Activated naive CD8-positive, alpha-beta T cell treated with anti-CD3 and anti-CD28 coated beads, Interleukin-2, amount 10 ng/mL, durations not matched to agents 7 days and 5 days (primary cell): ENCODE measurements at regions not wholly inside any gene's neighbourhood (a gene's known extent, or its start where the extent isn't known, plus 50 kb on each side); places are given as distances from the start of the nearest gene placed in this dataset.

Experiments used
- ATAC-seq: fragments of 150-1000 bp; cut with Tn5 transposase; one replicate; pipeline ENCODE4 v1.10.0; 2021; ENCODE audit warnings: low read depth, moderate library complexity
- POLR2A ChIA-PET: fragments of 350-600 bp; sonication (Branson Sonifier 250); formaldehyde crosslinking; loops from one replicate; lab custom pipeline; 2021; ENCODE audit warnings: antibody characterized with exemption; lab: Charles Lee
- DNase-seq: peaks from one replicate; pipeline ENCODE4 v3.0.0; 2021
- H3K27ac Mint-ChIP-seq: one replicate; pipeline ENCODE4 v1.8.0; 2022; ENCODE audit warnings: mild to moderate bottlenecking, mixed read lengths
- H3K27me3 Mint-ChIP-seq: one replicate; pipeline ENCODE4 v1.8.0; 2022; ENCODE audit warnings: mild to moderate bottlenecking, moderate library complexity, mixed read lengths
- H3K36me3 Mint-ChIP-seq: one replicate; pipeline ENCODE4 v1.8.0; 2021; ENCODE audit warnings: mild to moderate bottlenecking, mixed read lengths
- H3K4me1 Mint-ChIP-seq: one replicate; pipeline ENCODE4 v1.8.0; 2021; ENCODE audit warnings: mixed read lengths
- H3K4me3 Mint-ChIP-seq: one replicate; pipeline ENCODE4 v1.8.0; 2022; ENCODE audit warnings: mild to moderate bottlenecking, moderate library complexity, mixed read lengths
- H3K9me3 Mint-ChIP-seq: one replicate; pipeline ENCODE4 v1.8.0; 2021; ENCODE audit warnings: mixed read lengths

- ATAC-seq (no peak), DNase-seq (no peak)
- POLR2A ChIA-PET = no interaction called here
- no peak overlapping the region for H3K27ac Mint-ChIP-seq
- H3K4me3 Mint-ChIP-seq = no peak overlapping the region
- H3K9me3 Mint-ChIP-seq = peaks cover 6% of the 10 kb centered on the region
- no peaks in the 10 kb centered on the region for H3K27me3 Mint-ChIP-seq
- no peaks in the 10 kb centered on the region for H3K4me1 Mint-ChIP-seq
- H3K36me3 Mint-ChIP-seq = no peaks in the 10 kb centered on the region
These were observed 61.7 kb upstream of the TAF11L2 start for GRCh38 chr5:17436350-17436749.

- H3K9me3 Mint-ChIP-seq = peaks cover 7% of the 10 kb centered on the region
- H3K4me1 Mint-ChIP-seq = no peaks in the 10 kb centered on the region
- H3K27me3 Mint-ChIP-seq = no peaks in the 10 kb centered on the region
These were observed 61.2 kb upstream of the TAF11L2 start for GRCh38 chr5:17436761-17437221.

GRCh38 chr5:17438027-17438426 lies 60.0 kb upstream of the TAF11L2 start:
- H3K27ac Mint-ChIP-seq = no peak overlapping the region
- no peaks in the 10 kb centered on the region for H3K27me3 Mint-ChIP-seq
- POLR2A ChIA-PET = no interaction called here
- DNase-seq = no peak
- ATAC-seq = no peak
- no peaks in the 10 kb centered on the region for H3K36me3 Mint-ChIP-seq
- H3K4me3 Mint-ChIP-seq = no peak overlapping the region
- H3K4me1 Mint-ChIP-seq = no peaks in the 10 kb centered on the region
- H3K9me3 Mint-ChIP-seq = peaks cover 8% of the 10 kb centered on the region

More at GRCh38 chr5:17436761-17437221, 61.2 kb upstream of the TAF11L2 start:
- Mint-ChIP-seq H3K27ac (no peak overlapping the region), H3K36me3 (no peaks in the 10 kb centered on the region), H3K4me3 (peak overlapping the region; percentile 28)
- POLR2A ChIA-PET = no interaction called here
- no peak for ATAC-seq
- no peak for DNase-seq

- Mint-ChIP-seq H3K36me3 (no peaks in the 10 kb centered on the region), H3K9me3 (peaks cover 8% of the 10 kb centered on the region), H3K27ac (no peak overlapping the region), H3K4me1 (no peaks in the 10 kb centered on the region), H3K27me3 (no peaks in the 10 kb centered on the region), H3K4me3 (no peak overlapping the region)
- ATAC-seq (no peak), DNase-seq (no peak)
- POLR2A ChIA-PET = no interaction called here
These were observed 58.1 kb upstream of the TAF11L2 start for GRCh38 chr5:17439956-17440355.

GRCh38 chr5:17440766-17441165 lies 57.3 kb upstream of the TAF11L2 start:
- DNase-seq = no peak
- H3K27ac Mint-ChIP-seq = no peak overlapping the region
- no peaks in the 10 kb centered on the region for H3K4me1 Mint-ChIP-seq
- ATAC-seq = no peak
- no peaks in the 10 kb centered on the region for H3K36me3 Mint-ChIP-seq
- POLR2A ChIA-PET = no interaction called here
- no peaks in the 10 kb centered on the region for H3K27me3 Mint-ChIP-seq
- H3K9me3 Mint-ChIP-seq = peaks cover 8% of the 10 kb centered on the region
- H3K4me3 Mint-ChIP-seq = no peak overlapping the region

GRCh38 chr5:17441351-17441750 lies 56.7 kb upstream of the TAF11L2 start:
- H3K27me3 Mint-ChIP-seq = no peaks in the 10 kb centered on the region
- H3K9me3 Mint-ChIP-seq = peaks cover 8% of the 10 kb centered on the region
- DNase-seq (no peak), ATAC-seq (no peak)
- H3K27ac Mint-ChIP-seq = no peak overlapping the region
- no peaks in the 10 kb centered on the region for H3K36me3 Mint-ChIP-seq
- H3K4me1 Mint-ChIP-seq = no peaks in the 10 kb centered on the region
- no peak overlapping the region for H3K4me3 Mint-ChIP-seq
- POLR2A ChIA-PET = no interaction called here

GRCh38 chr5:17443333-17444130 lies 54.5 kb upstream of the TAF11L2 start:
- Mint-ChIP-seq H3K4me3 (no peak overlapping the region), H3K27ac (no peak overlapping the region), H3K27me3 (no peaks in the 10 kb centered on the region), H3K36me3 (no peaks in the 10 kb centered on the region), H3K4me1 (no peaks in the 10 kb centered on the region), H3K9me3 (peaks cover 4% of the 10 kb centered on the region)
- no peak for DNase-seq
- ATAC-seq = no peak
- POLR2A ChIA-PET = no interaction called here

- no peak for ATAC-seq
- no peaks in the 10 kb centered on the region for H3K27me3 Mint-ChIP-seq
- H3K4me3 Mint-ChIP-seq = no peak overlapping the region
- no peaks in the 10 kb centered on the region for H3K4me1 Mint-ChIP-seq
- no peak overlapping the region for H3K27ac Mint-ChIP-seq
- DNase-seq = no peak
- POLR2A ChIA-PET = no interaction called here
- H3K9me3 Mint-ChIP-seq = peaks cover 3% of the 10 kb centered on the region
- H3K36me3 Mint-ChIP-seq = no peaks in the 10 kb centered on the region
These were observed 53.5 kb upstream of the TAF11L2 start for GRCh38 chr5:17444496-17444895.

GRCh38 chr5:17445185-17445584 lies 52.8 kb upstream of the TAF11L2 start:
- no peak for DNase-seq
- H3K4me3 Mint-ChIP-seq = no peak overlapping the region
- peaks cover 4% of the 10 kb centered on the region for H3K9me3 Mint-ChIP-seq
- no peaks in the 10 kb centered on the region for H3K27me3 Mint-ChIP-seq
- H3K36me3 Mint-ChIP-seq = no peaks in the 10 kb centered on the region
- no peak for ATAC-seq
- H3K27ac Mint-ChIP-seq = no peak overlapping the region
- POLR2A ChIA-PET = no interaction called here
- H3K4me1 Mint-ChIP-seq = no peaks in the 10 kb centered on the region
